Tibial nerve (tissue), 4 donors: ENCODE measurements at regions not wholly inside any gene's neighbourhood (a gene's known extent, or its start where the extent isn't known, plus 50 kb on each side); places are given as distances from the start of the nearest gene placed in this dataset.

Source experiments
- EP300 ChIP-seq, 2 donors: sonication (generic); formaldehyde crosslinking; IDR thresholded peaks; one replicate each; pipeline ENCODE4 v1.6.1; 2017; ENCODE audit warnings: antibody characterized with exemption in 2 of 2, mild to moderate bottlenecking in 1 of 2
- POLR2A ChIP-seq, 2 donors: fragments of 450-650 bp; IDR thresholded peaks; one replicate each; pipeline ENCODE4 v1.6.1; 2017; ENCODE audit warnings: antibody characterized with exemption in 2 of 2, mild to moderate bottlenecking in 2 of 2, moderate library complexity in 2 of 2
- TF ChIP-seq, protein P1 (sequence below), 5 experiments: fragments of 200-600 bp in 3 of 5; fragments of 450-650 bp in 2 of 5; sonication (generic) in 3 of 5; IDR thresholded peaks; one replicate each; pipeline ENCODE4 v1.5.1; 2016 to 2019; ENCODE audit warnings: antibody characterized with exemption in 5 of 5, mild to moderate bottlenecking in 3 of 5, moderate library complexity in 2 of 5

DNA sequence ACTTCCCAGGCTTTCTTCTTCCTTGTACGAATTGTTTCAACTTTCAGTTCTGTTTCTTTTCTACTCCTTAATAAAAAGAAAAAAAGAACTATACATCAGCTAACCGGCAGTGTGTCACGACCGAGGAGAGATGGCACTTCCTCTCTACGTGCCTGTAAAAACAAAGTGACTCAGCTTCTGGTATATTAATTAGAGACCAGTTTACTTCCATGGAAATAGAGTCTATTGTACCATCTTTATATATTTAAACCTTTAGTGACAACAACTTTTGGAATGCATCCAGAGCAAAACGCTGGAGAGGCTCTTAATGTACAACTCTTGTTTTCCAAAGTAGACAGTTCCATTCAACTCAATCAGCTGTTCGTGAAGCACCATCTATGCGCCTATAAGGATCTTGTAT lies 94.5 kb upstream of the LIFR start:
- TF ChIP-seq, protein P1, sequence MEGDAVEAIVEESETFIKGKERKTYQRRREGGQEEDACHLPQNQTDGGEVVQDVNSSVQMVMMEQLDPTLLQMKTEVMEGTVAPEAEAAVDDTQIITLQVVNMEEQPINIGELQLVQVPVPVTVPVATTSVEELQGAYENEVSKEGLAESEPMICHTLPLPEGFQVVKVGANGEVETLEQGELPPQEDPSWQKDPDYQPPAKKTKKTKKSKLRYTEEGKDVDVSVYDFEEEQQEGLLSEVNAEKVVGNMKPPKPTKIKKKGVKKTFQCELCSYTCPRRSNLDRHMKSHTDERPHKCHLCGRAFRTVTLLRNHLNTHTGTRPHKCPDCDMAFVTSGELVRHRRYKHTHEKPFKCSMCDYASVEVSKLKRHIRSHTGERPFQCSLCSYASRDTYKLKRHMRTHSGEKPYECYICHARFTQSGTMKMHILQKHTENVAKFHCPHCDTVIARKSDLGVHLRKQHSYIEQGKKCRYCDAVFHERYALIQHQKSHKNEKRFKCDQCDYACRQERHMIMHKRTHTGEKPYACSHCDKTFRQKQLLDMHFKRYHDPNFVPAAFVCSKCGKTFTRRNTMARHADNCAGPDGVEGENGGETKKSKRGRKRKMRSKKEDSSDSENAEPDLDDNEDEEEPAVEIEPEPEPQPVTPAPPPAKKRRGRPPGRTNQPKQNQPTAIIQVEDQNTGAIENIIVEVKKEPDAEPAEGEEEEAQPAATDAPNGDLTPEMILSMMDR (IDR thresholded peaks at IDR 0.05): no peak
- TF ChIP-seq POLR2A (IDR thresholded peaks at IDR 0.05): no peak
- peak in 1 of 2 donors; percentile 15 for TF ChIP-seq EP300 (IDR thresholded peaks at IDR 0.05)
